Uterus (tissue), 3 donors: ENCODE measurements at regions not wholly inside any gene's neighbourhood (a gene's known extent, or its start where the extent isn't known, plus 50 kb on each side); places are given as distances from the start of the nearest gene placed in this dataset.

ENCODE experiments used
- DNase-seq, 2 donors: peaks; one replicate each; pipeline ENCODE4 v3.0.0-alpha.2; 2019 to 2020
- H3K27ac ChIP-seq, 2 donors: fragments of 200-600 bp; sonication (generic); 1 replicate in 1 of 2; 2 replicates in 1 of 2; pipeline ENCODE4 v1.5.1; 2016 to 2018
- H3K27me3 ChIP-seq, 2 donors: fragments of 200-600 bp; sonication (generic); one replicate each; pipeline ENCODE4 v1.5.1; 2018 to 2019; ENCODE audit warnings: control low read depth in 1 of 2
- H3K36me3 ChIP-seq, 2 donors: fragments of 200-600 bp; sonication (generic); one replicate each; pipeline ENCODE4 v1.5.1; 2019; ENCODE audit warnings: control low read depth in 1 of 2
- H3K4me1 ChIP-seq, 2 donors: fragments of 200-600 bp; sonication (generic); one replicate each; pipeline ENCODE4 v1.5.1; 2018 to 2019; ENCODE audit warnings: control low read depth in 1 of 2
- H3K4me3 ChIP-seq, 2 donors: fragments of 200-600 bp; sonication (generic); 1 replicate in 1 of 2; 2 replicates in 1 of 2; pipeline ENCODE4 v1.5.1; 2018 to 2019; ENCODE audit warnings: mild to moderate bottlenecking in 1 of 2
- H3K9me3 ChIP-seq, 2 donors: fragments of 200-600 bp; sonication (generic); one replicate each; pipeline ENCODE4 v1.5.1; 2019; ENCODE audit warnings: control low read depth in 1 of 2
- POLR2A ChIP-seq, 2 donors: fragments of 450-650 bp; IDR thresholded peaks; one replicate each; pipeline ENCODE4 v1.6.1; 2016; ENCODE audit warnings: antibody characterized with exemption in 2 of 2, mild to moderate bottlenecking in 1 of 2, moderate library complexity in 1 of 2
- intact Hi-C: fragments of 100-400 bp; cut with DNase I; formaldehyde crosslinking; loops from one replicate; pipeline ENCODE4 v1.15.1; 2023; ENCODE audit warnings: low total_unique reads
- TF ChIP-seq, protein P1 (sequence below), 4 experiments: fragments of 200-600 bp in 2 of 4; fragments of 450-650 bp in 2 of 4; sonication (generic) in 2 of 4; IDR thresholded peaks; one replicate each; pipeline ENCODE4 v1.5.1; 2016 to 2019; ENCODE audit warnings: antibody characterized with exemption in 4 of 4, mild to moderate bottlenecking in 2 of 4, moderate library complexity in 1 of 4
- donor health status: DM: yes; HTN: yes; CAD: no.

DNA sequence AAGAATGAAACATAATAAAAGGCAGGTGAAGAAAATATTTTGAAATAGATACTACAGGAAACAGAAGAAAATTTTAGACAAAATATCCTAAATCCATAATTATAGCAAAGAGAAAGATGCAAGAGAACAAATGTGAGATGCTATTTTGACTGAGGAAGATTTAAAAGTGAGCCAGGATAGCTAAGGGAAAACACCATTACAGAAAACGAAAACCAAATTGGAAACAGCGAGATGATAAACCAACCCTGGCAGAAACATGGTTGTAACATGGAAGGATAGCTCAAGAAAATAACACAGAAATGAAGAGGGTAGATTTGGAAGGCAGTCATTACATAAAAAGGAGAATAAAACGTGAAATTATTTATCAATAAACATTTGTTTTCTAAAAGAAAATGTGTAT, 267.2 kb upstream of the NREP start:
- H3K9me3 ChIP-seq: no peaks in the 10 kb centered on the region
- no peaks in the 10 kb centered on the region for H3K36me3 ChIP-seq
- intact Hi-C loops: no loop called here
- DNase-seq: no peak
- H3K27me3 ChIP-seq: no peaks in the 10 kb centered on the region
- TF ChIP-seq, protein P1, sequence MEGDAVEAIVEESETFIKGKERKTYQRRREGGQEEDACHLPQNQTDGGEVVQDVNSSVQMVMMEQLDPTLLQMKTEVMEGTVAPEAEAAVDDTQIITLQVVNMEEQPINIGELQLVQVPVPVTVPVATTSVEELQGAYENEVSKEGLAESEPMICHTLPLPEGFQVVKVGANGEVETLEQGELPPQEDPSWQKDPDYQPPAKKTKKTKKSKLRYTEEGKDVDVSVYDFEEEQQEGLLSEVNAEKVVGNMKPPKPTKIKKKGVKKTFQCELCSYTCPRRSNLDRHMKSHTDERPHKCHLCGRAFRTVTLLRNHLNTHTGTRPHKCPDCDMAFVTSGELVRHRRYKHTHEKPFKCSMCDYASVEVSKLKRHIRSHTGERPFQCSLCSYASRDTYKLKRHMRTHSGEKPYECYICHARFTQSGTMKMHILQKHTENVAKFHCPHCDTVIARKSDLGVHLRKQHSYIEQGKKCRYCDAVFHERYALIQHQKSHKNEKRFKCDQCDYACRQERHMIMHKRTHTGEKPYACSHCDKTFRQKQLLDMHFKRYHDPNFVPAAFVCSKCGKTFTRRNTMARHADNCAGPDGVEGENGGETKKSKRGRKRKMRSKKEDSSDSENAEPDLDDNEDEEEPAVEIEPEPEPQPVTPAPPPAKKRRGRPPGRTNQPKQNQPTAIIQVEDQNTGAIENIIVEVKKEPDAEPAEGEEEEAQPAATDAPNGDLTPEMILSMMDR (IDR thresholded peaks at IDR 0.05): no peak
- TF ChIP-seq POLR2A (IDR thresholded peaks at IDR 0.05): no peak
- H3K27ac ChIP-seq: no peak overlapping the region
- no peaks in the 10 kb centered on the region for H3K4me1 ChIP-seq
- H3K4me3 ChIP-seq: no peak overlapping the region

DNA sequence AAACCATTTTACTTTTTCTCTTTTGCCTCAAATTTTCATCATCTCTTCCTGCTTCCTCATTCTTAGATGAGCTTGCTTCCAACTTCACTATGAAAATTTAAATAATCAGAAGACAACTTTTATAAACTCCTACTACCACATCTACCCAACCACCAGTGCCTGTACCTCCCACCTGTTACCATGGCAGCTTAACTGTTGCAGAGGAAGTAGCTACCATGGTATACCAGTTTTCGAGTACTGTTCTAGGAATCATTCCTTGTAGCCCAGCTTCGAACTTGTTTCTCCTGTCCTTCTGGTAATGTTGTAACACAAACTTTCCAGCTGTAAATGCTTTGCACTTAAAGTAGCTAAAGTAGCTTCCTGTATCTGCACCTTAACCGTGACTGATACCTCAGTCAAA, 266.8 kb upstream of the NREP start:
- Histone ChIP-seq H3K9me3 (no peaks in the 10 kb centered on the region), H3K27me3 (no peaks in the 10 kb centered on the region), H3K36me3 (no peaks in the 10 kb centered on the region), H3K4me1 (no peaks in the 10 kb centered on the region), H3K27ac (no peak overlapping the region), H3K4me3 (no peak overlapping the region)
- no peak for DNase-seq
- TF ChIP-seq, protein P1 (IDR thresholded peaks at IDR 0.05): no peak
- TF ChIP-seq POLR2A (IDR thresholded peaks at IDR 0.05): no peak
- intact Hi-C loops: no loop called here

DNA sequence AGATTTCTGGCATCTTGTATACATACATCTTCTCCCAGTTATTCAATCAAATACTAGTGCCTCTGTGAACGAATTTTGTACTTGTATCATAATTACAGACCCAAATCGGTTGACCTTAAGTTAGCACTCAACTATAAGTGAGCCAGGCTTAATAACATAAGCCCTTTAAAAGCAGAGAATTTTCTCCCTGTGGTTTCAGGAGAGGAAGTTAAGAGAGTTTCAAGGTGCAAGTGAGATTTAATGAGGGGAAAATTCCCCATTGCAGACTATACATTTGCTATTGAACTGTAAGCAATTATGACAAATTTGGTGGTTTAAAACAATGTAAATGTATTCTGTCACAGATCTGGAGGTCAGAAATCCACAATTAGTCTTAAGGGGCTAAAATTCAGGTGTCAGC, 261.9 kb upstream of the NREP start:
- TF ChIP-seq, protein P1 (IDR thresholded peaks at IDR 0.05): no peak
- no peak for TF ChIP-seq POLR2A (IDR thresholded peaks at IDR 0.05)
- Histone ChIP-seq H3K4me1 (no peaks in the 10 kb centered on the region), H3K27ac (no peak overlapping the region), H3K9me3 (no peaks in the 10 kb centered on the region), H3K36me3 (no peaks in the 10 kb centered on the region), H3K27me3 (no peaks in the 10 kb centered on the region), H3K4me3 (no peak overlapping the region)
- intact Hi-C loops: no loop called here
- no peak for DNase-seq

DNA sequence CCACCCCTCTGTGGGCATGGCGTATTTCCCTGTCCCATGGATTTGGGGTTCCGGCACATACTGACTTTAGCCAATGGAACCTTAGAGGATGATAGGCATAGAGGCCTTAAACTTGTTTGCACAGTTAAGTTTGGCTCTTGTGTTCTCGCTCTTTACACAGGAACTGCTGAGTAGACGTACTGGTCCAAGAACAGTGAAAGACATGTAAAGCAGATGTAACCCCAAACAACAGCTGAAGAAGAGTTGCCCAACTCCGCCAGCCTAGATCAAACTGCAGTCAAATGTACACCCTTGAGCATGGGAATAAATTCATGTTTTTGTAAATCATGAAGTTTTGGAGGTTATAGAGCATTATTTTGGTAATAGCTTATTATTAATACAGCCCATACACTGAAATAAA, 260.0 kb upstream of the NREP start:
- TF ChIP-seq POLR2A (IDR thresholded peaks at IDR 0.05): no peak
- TF ChIP-seq, protein P1 (IDR thresholded peaks at IDR 0.05): no peak
- no peaks in the 10 kb centered on the region for H3K36me3 ChIP-seq
- H3K27me3 ChIP-seq: no peaks in the 10 kb centered on the region
- no peaks in the 10 kb centered on the region for H3K4me1 ChIP-seq
- intact Hi-C loops: no loop called here
- no peak overlapping the region for H3K4me3 ChIP-seq
- H3K9me3 ChIP-seq: no peaks in the 10 kb centered on the region
- H3K27ac ChIP-seq: no peak overlapping the region
- no peak for DNase-seq

DNA sequence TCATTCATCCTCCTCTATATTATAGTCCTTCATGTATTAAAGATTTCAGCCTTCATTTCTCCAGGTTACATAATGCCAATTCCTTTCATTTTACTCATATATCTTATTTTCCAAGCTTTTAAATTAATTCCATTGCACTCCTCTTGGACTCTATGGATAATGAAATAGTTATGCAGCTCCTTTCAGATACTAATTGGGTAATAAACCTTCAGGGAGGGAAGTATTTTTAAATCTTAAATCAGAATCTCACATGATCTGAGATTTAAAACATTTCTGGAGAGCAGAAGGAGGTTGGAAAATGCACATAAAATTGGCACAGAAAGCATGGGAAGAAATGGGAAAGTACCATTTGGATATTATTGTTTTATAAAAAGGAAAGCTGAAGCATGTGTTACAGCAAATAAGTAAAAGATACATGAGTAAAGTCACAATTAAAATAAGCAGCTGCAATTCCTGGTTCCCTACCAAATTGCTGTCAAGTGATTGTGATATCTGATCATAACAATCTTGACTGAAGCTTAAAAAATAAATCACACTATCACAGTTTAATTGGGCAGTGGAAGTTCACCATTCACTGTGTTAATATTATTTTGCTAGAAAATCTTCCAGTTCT, 257.9 kb upstream of the NREP start:
- DNase-seq: no peak
- H3K36me3 ChIP-seq: no peaks in the 10 kb centered on the region
- H3K4me3 ChIP-seq: no peak overlapping the region
- TF ChIP-seq, protein P1 (IDR thresholded peaks at IDR 0.05): no peak
- TF ChIP-seq POLR2A (IDR thresholded peaks at IDR 0.05): no peak
- intact Hi-C loops: no loop called here
- no peaks in the 10 kb centered on the region for H3K27me3 ChIP-seq
- no peaks in the 10 kb centered on the region for H3K4me1 ChIP-seq
- no peak overlapping the region for H3K27ac ChIP-seq
- no peaks in the 10 kb centered on the region for H3K9me3 ChIP-seq
